Colonic mucosa (tissue), 4 donors: ENCODE measurements at regions not wholly inside any gene's neighbourhood (a gene's known extent, or its start where the extent isn't known, plus 50 kb on each side); places are given as distances from the start of the nearest gene placed in this dataset.
"Not testable (repeated sequence)": the region's sequence is repeated elsewhere in the genome, so short reads cannot be mapped to it uniquely, and the experiment has no call there.

Experiments used
- DNase-seq: peaks from one replicate; pipeline ENCODE4 v3.0.0-alpha.2; 2020
- H3K27ac ChIP-seq: fragments of 200-600 bp; one replicate; pipeline ENCODE4 v1.8.0; 2021
- H3K27me3 ChIP-seq: fragments of 200-600 bp; one replicate; pipeline ENCODE4 v1.8.0; 2021
- H3K36me3 ChIP-seq: fragments of 200-600 bp; one replicate; pipeline ENCODE4 v1.8.0; 2021
- H3K4me1 ChIP-seq: fragments of 200-600 bp; one replicate; pipeline ENCODE4 v1.8.0; 2021; ENCODE audit warnings: mild to moderate bottlenecking
- H3K4me3 ChIP-seq: fragments of 200-600 bp; one replicate; pipeline ENCODE4 v1.8.0; 2021
- H3K9ac ChIP-seq, 2 donors: one replicate each; pipeline ENCODE4 v1.7.0; 2013; ENCODE audit warnings: control low read depth in 2 of 2, low read depth in 2 of 2, low read length in 2 of 2
- H3K9me3 ChIP-seq: fragments of 200-600 bp; one replicate; pipeline ENCODE4 v1.8.0; 2021
- CTCF ChIP-seq: fragments of 200-600 bp; IDR thresholded peaks from one replicate; pipeline ENCODE4 v1.8.0; 2022; ENCODE audit warnings: antibody characterized with exemption, mild to moderate bottlenecking
- intact Hi-C: fragments of 100-400 bp; cut with DNase I; formaldehyde crosslinking; loops from one replicate; pipeline ENCODE4 v1.14.1; 2022
- donor health status: healthy.
- donor health status: DM: no; HTN: no; CAD: no.
- donor health status: DM: no; HTN: no; CAD: no.

- no peak for TF ChIP-seq CTCF
- no peak overlapping the region for H3K4me3 ChIP-seq
- no peak overlapping the region for H3K9ac ChIP-seq
- no peak overlapping the region for H3K27ac ChIP-seq
- H3K9me3 ChIP-seq, result no peaks in the 10 kb centered on the region
- no peak for DNase-seq
- intact Hi-C loops, result no loop called here
- no peaks in the 10 kb centered on the region for H3K27me3 ChIP-seq
- no peaks in the 10 kb centered on the region for H3K36me3 ChIP-seq
- no peaks in the 10 kb centered on the region for H3K4me1 ChIP-seq
Measured at GRCh38 chr3:24565053-24565452, 70.4 kb upstream of the THRB start.

- no peak for TF ChIP-seq CTCF
- intact Hi-C loops, result no loop called here
- DNase-seq, result no peak
Measured at GRCh38 chr3:24565656-24566055, 71.0 kb upstream of the THRB start.

GRCh38 chr3:24566927-24567326, 72.3 kb upstream of the THRB start:
- no peak overlapping the region for H3K4me3 ChIP-seq
- H3K9me3 ChIP-seq, result no peaks in the 10 kb centered on the region
- H3K27ac ChIP-seq, result no peak overlapping the region
- intact Hi-C loops, result no loop called here
- H3K36me3 ChIP-seq, result no peaks in the 10 kb centered on the region
- no peak for TF ChIP-seq CTCF
- H3K4me1 ChIP-seq, result no peaks in the 10 kb centered on the region
- no peaks in the 10 kb centered on the region for H3K27me3 ChIP-seq
- no peak for DNase-seq
- no peak overlapping the region for H3K9ac ChIP-seq

More at GRCh38 chr3:24565656-24566055, 71.0 kb upstream of the THRB start:
- no peak overlapping the region for H3K4me3 ChIP-seq
- H3K36me3 ChIP-seq, result no peaks in the 10 kb centered on the region
- H3K27me3 ChIP-seq, result no peaks in the 10 kb centered on the region
- no peak overlapping the region for H3K27ac ChIP-seq
- no peak overlapping the region for H3K9ac ChIP-seq
- H3K4me1 ChIP-seq, result no peaks in the 10 kb centered on the region
- H3K9me3 ChIP-seq, result no peaks in the 10 kb centered on the region

- H3K4me3 ChIP-seq, intact Hi-C loops, H3K9me3 ChIP-seq, DNase-seq, H3K4me1 ChIP-seq, H3K36me3 ChIP-seq, H3K27me3 ChIP-seq, H3K9ac ChIP-seq, H3K27ac ChIP-seq: not testable (repeated sequence)
Measured at GRCh38 chr3:24572409-24572808, 77.8 kb upstream of the THRB start.

GRCh38 chr3:24573576-24573975, 78.9 kb upstream of the THRB start:
- no peak overlapping the region for H3K27ac ChIP-seq
- H3K9ac ChIP-seq, result no peak overlapping the region
- TF ChIP-seq CTCF, result no peak
- H3K27me3 ChIP-seq, result no peaks in the 10 kb centered on the region
- H3K4me3 ChIP-seq, result no peak overlapping the region
- no peaks in the 10 kb centered on the region for H3K4me1 ChIP-seq
- H3K9me3 ChIP-seq, result no peaks in the 10 kb centered on the region
- no peak for DNase-seq
- intact Hi-C loops, result no loop called here
- no peaks in the 10 kb centered on the region for H3K36me3 ChIP-seq

GRCh38 chr3:24578324-24578723, 83.7 kb upstream of the THRB start:
- Histone ChIP-seq H3K27me3 (no peaks in the 10 kb centered on the region), H3K4me1 (no peaks in the 10 kb centered on the region), H3K4me3 (no peak overlapping the region), H3K27ac (no peak overlapping the region), H3K9ac (no peak overlapping the region), H3K36me3 (no peaks in the 10 kb centered on the region), H3K9me3 (no peaks in the 10 kb centered on the region)
- TF ChIP-seq CTCF, result no peak
- intact Hi-C loops, result no loop called here
- no peak for DNase-seq
